ENCODE measurements at regions not wholly inside any gene's neighbourhood (a gene's known extent, or its start where the extent isn't known, plus 50 kb on each side); places are given as distances from the start of the nearest gene placed in this dataset.
A peak's percentile ranks its signal among the peaks of the same experiment; 100 is the strongest.

DNA sequence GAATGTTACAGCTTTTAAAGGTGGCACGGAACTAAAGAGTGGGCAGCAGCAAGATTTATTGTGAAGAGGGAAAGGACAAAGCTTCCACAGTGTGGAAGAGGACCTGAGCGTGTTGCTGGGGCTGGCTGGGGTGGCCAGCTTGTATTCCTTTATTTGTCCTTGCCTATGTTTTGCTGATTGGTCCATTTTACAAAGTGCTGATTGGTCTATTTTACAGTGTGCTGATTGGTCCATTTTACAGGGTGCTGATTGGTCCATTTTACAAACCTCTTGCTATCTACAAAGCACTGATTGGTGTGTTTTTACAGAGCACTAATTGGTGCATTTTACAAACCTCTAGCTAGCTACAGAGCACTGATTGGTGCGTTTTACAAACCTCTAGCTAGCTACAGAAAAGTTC is 109.7 kb upstream of the DDX18 start:
- peak; percentile 4 for DNase-seq (ENCODE audit: low read depth)

DNA sequence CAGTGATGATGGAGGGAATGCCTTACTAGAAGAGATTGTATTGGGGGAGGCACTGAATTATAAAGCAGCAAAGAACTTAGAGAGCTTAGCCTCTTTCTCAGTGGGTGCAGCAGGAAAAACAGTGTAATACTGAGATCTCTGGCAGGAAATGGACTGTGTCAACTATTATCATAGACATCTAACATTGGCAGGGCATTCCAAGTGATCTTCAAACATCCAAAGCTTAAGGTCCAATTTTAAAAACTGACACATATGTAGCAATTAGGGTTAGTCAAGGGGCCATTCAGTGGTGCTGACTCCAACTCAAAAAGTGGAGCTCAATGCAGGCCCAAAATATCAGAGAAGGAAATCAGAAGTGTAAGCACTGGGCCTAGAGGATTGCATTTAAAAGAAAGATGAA is 106.6 kb upstream of the DDX18 start:
- DNase-seq (ENCODE audit: low read depth) = no peak

DNA sequence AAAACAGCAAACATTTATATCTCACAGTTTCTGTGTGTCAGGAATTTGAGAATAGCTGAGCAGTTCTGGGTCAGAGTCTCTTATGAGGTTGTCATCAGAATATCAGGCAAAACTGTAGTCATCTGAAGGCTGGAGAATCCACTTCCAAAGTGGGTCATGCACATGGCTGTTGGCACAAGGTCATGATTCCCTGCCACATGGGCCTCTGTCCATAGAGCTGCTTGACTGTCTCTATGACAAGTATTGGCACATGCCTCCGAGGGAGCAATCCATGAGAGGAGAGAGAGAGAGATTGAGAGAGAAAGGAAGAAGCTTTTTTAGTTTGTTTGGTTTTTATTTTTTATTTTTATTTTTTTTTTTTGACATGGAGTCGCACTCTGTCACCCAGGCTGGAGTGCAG is 101.8 kb upstream of the DDX18 start:
- DNase-seq (ENCODE audit: low read depth) = no peak

DNA sequence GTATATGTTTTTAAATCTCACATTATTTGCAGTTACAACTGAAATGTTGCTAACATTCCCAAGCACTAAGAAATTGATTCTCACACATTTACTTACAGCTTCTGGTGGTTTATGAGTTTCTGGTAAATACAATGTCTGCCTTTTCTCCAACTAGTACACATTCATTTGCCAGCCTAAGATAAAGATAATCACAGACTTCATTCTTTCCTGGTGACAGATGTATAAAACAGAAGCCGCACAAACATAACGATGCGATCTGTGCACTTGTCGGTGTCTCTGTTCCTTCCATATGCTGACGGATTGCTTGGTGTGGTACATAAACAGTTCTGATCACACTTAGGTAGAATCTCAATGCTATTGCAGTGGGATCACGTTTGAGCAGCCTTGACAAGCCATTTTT is 100.4 kb upstream of the DDX18 start:
- no peak for DNase-seq (ENCODE audit: low read depth)

DNA sequence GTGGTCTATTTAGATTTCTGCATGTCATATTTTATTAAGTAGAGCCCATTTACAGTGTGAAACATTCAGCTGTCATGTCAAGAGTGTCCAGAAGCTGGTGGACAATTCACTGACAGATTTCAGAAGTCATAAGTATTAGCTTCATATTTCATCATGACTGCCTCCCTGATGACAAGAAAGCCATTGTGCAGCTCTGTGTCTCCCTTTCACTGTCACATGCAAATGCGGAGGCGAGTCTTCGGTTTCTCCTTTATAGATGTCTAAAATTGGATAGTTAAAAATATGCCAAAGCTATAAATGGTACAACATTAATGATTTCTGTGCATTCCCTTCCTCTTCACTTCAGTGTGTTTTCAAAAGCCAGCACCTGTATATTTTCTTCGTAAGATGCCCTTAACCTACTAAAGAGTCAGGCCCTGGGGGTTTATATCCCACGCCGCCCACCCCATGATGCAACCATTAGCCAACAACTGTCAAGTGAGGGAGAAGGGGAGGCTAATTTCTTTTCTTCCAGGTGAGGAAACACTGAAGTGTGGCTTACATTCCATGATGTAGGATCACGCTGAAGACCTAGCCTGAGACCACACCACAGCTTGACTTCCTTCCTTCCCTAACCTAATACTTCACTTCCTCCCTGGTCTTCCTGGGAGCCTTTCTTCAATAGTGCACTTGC is 99.6 kb upstream of the DDX18 start:
- DNase-seq (ENCODE audit: low read depth) = no peak

- no peak for DNase-seq (ENCODE audit: low read depth)
These were observed 98.0 kb upstream of the DDX18 start for GRCh38 chr2:117716505-117716904.

DNA sequence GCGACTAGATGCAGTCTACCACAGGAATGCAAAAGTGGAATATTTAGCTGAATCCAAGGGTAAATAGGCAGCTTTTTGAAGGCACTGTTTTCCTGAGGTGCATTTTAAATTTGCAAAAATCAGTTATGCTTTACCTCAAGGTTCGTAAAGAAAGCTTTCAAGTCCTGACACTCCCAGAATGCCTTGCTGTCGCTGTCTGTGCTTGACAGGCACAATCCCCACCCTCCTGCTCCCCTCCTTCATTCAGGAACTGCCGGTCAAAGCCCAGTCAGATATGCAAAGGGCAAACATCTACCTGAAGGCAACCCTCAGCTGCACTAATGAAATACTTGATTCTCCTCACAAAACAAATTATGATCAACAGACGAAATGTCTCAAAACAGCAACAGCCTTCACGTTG is 97.4 kb upstream of the DDX18 start:
- no peak for DNase-seq (ENCODE audit: low read depth)

DNA sequence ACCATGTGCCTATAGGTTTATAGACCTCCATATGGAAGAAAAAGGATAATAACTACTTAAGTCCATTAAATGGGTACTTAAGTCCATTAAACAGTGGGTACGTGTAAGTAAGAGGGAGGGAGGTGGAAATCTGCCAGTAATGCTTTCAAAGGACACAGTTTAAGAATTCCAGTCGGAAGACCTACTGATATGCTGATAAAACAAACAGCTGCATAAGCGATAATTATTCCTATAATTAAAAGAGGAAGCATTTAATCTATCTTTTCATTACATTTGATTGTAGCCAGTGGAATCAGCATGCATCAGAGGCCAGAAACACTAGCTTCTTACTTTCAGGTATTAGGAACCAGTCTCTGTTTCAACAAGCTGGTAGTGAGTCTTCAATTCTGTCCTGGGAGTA is 96.4 kb upstream of the DDX18 start:
- DNase-seq (ENCODE audit: low read depth) = no peak

DNA sequence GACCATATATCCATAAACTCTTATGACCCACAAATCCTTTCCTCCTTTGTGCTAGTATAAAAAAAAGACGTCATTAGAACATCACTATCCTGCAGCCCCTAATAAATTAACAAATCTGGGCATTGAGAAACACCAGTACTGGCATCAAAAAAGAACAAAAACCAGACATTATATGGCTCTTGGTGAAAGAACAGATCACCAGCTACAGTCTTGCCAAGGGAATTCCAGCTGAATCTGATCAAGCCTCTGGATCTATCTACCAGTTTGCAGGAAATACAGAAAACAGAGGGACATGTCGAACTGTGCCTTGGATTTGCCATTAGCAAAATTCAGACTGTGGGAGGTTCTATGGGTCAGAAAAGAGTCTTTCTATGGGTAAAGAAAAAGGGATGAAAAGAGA is 93.7 kb upstream of the DDX18 start:
- DNase-seq (ENCODE audit: low read depth) = no peak

GRCh38 chr2:117723483-117723882 is 91.0 kb upstream of the DDX18 start:
- no peak for DNase-seq (ENCODE audit: low read depth)

DNA sequence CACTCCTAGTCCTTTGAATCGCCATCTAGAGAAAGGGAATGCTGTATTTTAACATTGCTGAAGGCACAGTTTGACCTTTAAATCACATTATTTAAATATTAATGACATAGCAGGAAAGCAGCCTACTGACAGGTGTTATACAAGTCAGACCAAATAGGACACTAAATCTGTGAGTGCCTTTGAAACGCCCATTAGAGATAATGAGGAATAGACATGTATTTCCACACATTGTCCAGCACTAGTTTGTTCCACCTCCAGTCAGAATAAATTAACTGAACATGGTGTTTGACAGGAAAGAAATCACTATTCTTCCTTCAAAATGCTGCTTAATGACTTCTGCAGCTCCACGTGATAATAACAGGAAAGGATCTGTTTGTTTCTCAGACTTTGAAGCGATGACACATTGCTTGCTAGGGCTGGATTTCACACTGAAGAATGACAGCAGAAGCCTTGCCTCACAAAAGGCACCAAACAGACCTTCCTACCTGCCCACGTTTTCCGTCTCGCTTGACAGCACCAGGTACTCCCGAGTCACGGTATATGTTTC is 90.5 kb upstream of the DDX18 start:
- no peak for DNase-seq (ENCODE audit: low read depth)

DNA sequence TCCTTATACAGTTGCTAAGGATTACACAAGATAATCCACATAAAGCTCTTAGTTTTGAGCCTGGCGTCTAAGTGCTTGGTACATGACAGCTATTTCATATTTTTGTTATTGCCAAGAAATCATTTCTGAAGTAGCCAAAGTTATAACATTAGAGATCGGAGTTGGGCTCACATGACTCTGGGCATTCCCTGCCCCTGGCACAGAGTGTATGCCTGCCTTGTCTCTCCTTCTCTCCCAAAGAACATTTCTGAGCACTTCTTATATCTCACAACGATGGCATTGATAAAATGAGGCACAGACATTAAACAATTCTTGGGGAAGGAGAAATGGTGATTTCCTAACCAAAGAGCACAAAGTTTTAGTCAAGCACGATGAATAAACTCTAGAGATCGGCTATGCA is 87.7 kb upstream of the DDX18 start:
- DNase-seq (ENCODE audit: low read depth) = no peak

GRCh38 chr2:117737846-117738245 is 76.6 kb upstream of the DDX18 start:
- no peak for DNase-seq (ENCODE audit: low read depth)

DNA sequence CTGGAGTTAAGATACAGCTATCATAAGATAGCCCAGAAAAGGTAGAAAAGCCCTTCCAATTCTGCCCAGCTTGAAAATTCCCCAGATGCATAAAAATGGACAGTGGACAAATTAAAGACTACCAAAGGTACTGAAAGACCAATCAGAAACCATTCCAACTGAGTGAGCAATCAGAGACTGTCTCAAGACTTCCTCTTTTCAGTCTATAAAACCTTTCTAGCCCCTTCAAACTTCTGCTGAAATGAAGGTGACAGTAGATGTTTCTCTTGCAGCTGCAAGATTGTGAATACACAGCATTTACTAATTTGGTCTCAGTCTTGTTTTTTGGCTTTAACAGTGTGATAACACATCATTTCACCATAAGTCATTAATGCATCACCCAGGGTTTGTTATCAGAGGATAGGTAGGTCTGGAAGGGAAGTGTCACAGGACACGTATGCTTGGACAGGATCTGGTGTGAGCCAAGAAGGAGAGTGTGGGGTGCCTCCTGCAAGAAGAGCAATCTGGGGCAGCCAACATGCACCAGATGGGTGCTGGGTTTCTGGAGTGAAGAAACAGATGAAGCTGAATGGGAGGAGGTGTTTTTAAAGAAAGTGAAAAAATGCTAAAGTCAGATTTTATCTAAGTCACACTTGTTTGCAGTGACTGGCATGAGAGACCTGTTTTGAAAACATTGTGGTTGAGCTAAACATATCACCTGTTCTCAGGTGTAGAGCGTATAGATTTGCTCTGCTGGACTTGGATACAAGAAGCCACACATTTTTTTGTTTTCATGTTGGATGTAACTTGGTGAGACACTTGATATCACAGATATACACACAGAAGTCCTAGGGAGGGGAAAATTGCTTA is 75.3 kb upstream of the DDX18 start:
- DNase-seq (ENCODE audit: low read depth) = no peak

DNA sequence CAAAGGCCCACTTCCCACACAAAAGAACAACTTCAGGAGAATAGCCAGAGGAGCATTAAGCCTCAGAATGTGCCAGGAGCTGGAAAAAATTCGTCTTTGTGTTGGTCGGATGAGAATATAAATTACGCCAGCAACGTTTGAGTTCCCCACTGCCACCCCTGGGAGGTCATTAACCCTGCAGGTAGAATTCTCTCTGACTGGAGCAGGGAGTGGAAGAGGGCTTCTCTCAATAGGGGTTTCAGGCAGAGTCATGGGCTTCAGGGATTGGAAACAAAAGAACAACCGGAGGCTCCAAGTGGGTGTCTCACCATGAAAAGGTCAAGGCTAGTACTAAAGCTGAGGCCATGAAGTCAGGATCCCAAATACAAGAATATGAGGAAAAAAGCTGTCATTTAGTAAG is 69.0 kb upstream of the DDX18 start:
- DNase-seq (ENCODE audit: low read depth) = no peak

- DNase-seq (ENCODE audit: low read depth) = no peak
These were observed 58.7 kb upstream of the DDX18 start for GRCh38 chr2:117755768-117756167.

GRCh38 chr2:117760916-117761315 is 53.6 kb upstream of the DDX18 start:
- DNase-seq (ENCODE audit: low read depth) = no peak

- DNase-seq (ENCODE audit: low read depth) = no peak
These were observed 52.0 kb upstream of the DDX18 start for GRCh38 chr2:117762454-117762853.

- DNase-seq (ENCODE audit: low read depth) = no peak
These were observed 50.7 kb upstream of the DDX18 start for GRCh38 chr2:117763804-117764203.
